ENCODE measurements at regions not wholly inside any gene's neighbourhood (a gene's known extent, or its start where the extent isn't known, plus 50 kb on each side); places are given as distances from the start of the nearest gene placed in this dataset.
A peak's percentile ranks its signal among the peaks of the same experiment; 100 is the strongest.
"Not testable (repeated sequence)": the region's sequence is repeated elsewhere in the genome, so short reads cannot be mapped to it uniquely, and the experiment has no call there.

DNA sequence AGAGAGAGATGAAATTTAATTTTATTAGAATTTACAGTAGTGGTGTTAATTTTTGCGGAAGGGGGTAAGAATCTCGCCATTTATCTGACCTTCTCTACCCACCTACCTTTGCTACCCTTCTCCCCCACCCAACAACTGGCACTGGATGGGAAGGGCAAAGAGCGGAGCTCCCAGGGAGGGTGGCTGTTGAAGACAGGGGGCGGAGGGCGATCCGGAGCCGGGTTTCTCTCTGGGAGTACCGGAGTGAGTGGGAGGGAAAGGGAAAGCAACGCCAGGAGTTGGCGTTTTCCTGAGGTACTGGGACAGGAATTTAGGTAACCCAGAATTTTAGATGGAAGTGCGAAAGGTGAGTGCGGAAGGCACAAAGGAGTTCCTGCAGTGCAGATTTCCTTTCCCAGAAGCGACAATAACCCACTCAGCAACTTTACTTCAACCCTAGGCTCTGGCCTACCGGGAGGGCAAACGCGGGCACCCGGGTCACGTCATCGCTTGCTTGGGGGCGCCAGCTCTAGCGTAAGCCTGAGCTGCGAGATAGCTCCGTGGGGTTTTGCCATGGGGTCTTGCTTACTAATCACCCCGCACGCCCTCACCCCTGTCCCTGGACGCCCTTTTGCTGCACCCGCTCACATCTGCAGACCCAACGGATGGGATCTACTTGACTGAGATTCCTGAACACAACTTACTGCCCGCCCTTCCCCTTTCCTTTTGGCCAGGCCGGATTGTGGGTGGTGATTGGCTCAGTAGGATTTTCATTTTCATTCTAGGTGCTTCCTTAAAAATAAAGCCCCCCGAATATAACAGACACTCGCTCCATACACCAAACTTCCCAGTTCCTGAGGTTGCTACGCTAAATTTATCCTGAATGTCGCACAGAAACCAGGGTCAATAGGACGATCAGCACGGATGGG, 413.0 kb upstream of the ESRRG start:
- DNase-seq: no peak

- DNase-seq: peak; percentile 51
These were observed 412.3 kb upstream of the ESRRG start for GRCh38 chr1:217135569-217135915.

DNA sequence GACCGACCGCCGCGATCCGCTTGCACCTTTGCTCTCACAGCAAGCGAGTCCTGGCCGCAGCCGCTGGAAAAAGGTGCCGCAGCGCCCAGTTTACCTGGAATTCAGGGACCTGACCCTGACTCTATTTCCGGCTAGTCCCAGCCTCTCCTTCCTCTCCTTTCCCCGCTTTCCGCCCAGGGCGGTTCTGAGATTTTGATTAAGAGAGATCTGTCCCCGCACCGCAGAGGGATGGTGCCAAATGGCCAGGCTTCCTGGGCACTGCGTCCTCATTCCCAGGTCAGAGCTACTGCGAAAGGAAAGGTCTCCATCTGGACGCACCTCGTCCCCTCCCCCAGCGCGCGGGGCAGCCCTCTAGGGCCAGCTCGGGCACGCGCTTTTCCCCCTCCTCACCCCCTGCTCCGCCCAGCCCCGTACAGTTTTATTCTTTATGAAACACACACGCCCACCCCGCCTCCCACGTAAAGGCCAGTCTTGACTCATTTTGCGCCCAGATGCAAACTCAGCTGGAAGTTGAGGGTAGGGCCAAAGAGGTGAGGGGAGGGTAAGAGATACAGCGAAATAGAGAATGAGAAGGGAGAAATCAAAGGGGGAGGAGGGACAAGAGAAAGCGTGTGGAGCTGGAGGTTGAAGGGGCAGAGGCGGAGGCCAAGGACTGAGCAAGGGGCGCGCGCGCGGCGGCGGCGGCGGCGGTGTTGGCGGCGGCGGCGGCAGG, 411.8 kb upstream of the ESRRG start:
- no peak for DNase-seq

DNA sequence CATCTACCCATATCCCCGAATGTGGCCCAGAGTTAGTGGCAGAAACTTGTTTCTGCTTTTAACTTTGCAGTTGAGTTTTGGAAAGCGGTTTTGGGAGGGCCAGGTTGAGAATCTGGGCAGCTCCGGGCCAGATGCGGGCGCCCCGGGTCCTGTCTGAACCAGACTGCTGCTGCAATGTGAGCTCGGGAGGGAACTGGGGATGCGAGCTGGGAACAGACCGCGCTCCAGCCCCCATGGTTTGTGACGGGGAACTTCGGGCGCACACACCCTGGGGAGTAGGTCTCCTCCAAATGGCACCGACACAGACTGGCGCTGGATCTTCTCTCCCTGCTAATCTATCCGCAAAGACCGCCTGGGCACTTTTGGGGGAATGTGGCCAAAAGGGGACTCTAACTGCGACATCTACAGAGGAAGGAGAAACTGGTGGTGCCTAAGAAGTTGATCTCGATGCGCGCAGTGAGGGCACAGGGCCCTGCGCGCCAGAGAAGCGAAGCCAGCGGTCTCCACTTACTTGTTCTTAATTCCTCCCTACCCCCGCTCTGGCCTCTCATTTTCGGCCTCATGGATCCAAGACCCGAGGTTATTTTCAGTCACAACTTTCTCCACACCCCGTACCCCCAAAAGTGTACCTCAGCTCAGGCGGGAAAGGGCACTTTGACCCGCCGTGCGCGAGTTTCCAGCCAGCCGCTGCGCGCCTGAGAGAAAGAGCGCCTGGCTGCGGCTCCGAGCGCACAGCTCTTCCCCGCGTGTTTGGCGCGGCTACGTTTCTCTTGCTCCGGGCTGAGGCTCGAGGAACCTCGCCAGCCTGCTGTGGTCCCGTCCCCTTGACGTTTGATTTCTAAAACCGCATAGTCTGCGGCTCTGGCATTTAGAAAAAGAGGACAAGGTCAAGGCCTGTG, 411.0 kb upstream of the ESRRG start:
- DNase-seq: no peak

DNA sequence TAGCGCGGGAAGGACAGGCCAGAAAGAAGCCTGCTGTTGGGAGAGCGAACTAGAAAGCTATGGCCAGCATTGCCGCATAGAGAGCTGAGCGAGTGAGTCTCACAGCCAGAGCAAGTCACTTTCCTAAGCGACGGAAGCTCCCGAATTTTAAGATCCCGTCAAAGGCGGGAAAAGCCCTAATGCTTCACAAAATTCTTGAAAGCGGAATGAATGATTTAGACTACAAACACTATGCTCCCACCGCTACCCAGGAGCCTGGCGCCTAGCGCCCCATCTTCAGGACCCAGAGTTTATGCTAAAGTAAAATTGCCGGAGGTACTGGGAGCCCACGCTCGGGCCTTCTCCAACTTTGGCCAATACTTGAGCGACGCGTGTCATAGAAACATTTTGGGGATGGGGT, 409.9 kb upstream of the ESRRG start:
- no peak for DNase-seq

DNA sequence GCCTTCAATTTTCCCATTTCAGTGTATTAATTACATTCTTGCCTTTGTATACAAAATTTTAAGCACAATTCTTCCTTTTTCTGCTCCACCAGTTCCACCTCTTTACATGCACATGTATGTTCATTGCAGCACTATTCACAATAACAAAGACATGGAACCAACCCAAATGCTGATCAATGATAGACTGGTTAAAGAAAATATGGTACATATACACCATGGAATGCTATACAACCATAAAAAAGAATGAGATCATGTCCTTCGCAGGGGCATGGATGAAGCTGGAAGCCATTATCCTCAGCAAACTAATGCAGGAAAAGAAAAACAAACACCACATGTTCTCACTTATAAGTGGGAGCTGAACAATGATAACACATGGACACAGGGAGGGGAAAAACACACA, 400.1 kb upstream of the ESRRG start:
- not testable (repeated sequence) for DNase-seq

GRCh38 chr1:217117973-217118465, 394.8 kb upstream of the ESRRG start:
- no peak for DNase-seq

- no peak for DNase-seq
These were observed 392.5 kb upstream of the ESRRG start for GRCh38 chr1:217115404-217116380.

DNA sequence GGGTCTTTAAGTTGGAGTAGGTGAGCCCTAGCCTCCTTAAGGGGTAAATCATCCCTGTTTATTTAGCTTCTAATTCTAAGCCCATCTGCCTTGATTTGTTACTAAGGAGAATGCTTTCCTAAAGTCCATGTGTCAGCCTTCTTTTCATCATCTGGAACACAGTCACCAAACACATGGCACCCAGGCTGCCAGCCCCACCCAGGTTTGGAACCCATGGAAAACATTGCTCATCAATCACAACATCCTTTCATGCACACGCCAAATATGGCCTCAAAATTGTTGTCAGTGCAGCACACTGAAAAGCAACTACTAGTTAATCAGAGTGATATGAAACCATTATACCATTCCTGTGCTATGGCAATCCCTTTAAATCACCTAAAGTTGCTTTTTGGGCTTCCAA, 386.7 kb upstream of the ESRRG start:
- DNase-seq: no peak

DNA sequence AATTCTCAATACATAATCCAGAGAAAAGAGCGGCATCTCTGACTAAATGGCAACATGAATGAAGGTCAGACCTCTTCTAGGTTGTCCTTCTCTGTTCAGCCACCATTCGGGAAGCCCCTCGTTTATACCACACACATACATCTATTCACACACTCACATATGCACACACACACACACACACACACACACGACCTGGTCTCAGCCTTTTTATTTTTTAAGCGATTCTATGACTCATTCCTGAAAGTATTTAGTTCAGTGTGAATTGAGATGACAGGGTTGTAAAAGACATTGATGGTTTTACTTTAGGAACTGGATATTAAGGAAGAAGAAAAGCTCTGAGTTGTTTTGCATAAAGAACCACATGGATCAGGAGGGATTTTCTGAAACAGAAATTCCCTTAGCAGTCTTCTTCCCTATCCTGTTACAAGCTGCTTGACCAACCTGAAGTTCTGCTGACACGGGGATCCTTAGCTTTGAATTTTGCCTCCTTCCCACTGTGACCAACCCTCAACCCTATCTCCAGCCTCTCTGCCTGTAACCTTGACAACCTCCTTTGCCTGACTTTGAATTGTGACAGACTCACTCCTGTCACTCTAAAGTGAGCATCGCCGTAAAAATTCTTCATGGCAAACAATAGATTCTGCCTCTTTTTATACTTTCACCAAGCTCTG, 383.1 kb upstream of the ESRRG start:
- no peak for DNase-seq

GRCh38 chr1:217105437-217105836, 382.2 kb upstream of the ESRRG start:
- DNase-seq: no peak

DNA sequence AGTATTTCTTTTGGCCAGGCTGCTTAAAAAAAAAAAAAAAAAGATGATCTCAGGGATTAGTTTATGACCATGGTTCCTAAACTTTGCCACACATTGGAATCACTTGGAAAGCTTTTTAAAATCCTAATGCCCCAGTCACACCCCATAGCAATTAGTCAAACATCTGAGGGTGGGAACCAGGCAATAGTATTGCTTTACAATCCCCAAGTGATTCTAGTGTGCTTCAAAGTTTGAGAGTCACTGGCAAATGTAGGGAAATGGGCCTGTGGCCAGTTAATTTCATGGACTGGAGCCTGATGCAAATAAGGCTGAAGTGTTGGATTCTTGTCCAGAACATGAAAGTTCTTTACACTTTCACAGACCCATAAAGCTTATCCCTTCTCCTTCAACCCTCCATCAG, 374.6 kb upstream of the ESRRG start:
- no peak for DNase-seq

DNA sequence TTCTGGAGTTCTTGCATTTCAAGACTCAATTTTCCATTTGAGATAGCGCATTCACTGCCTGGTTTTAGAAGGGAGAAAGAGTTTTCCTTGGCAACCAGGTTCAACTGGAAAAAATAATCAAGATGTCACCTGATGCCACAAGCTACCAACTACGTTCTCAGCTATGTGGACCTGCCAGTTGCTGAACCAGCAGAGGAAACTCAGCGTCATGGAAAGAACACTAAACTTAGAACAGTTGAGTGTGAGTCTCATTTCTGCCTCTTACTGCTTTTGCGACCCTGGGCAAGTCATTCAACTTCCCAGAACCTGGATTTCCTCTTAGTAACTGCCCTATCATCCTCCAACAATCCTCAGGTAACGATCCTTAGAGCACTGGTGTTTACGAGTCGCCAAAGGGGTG, 373.0 kb upstream of the ESRRG start:
- no peak for DNase-seq

GRCh38 chr1:217095050-217095622, 371.9 kb upstream of the ESRRG start:
- no peak for DNase-seq

DNA sequence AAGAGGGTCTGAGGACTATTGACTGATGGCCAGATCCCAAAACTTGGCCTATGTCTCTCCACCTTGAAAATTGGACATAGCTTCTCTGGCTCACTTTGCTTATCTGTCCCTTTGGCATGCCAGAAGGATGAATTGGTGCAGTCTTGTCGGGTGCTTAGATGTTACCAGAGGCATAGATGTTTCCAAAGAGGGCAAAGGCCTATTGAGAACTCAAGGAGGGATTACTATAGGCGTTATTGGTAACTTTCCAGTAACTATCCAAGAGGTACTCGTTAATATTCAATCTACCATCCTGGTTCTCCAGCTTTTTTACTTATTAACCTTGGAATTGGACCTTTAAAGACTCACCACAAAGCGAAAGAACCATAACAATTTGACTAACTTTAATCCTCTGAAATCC, 368.3 kb upstream of the ESRRG start:
- DNase-seq: no peak

DNA sequence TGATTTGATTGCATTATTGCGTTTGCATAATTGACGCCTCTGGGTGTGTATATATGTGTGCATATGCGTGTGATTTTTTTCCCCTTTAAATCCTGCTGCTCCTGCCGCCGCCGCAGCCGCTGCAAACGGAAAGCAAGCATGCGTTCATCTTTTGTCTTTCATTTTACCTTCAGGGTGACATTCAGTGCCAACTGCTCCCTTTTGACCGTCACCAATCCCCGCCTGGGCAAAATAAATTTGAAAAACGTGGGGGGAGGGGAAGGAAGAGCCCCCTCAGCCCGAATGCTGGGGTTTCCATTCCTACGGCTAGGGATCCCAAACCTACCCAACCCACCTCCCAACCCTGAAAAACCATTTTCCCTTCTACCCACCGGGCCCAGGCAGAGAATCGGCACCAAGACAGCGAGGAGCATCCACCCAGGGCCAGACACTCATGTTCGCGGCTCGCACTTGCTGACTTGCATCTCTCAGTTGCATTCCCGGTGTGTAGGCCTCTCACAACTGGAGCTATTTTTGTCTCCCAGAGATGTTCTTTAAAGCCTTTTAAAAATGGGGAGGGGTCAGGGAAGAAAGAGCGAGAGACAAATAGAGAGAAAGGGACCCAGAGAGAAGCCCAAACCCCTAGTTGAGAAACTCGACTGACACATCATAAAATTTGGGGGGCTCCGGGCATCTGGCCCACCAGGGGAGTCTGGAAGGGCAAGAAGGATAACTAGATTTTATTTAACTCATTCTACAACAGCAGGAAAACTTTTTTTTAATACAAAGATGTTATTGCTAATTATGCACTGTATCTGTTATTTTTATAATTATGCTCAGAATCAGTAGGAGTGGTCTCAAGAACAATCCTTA, 367.1 kb upstream of the ESRRG start:
- DNase-seq: peak; percentile 62

DNA sequence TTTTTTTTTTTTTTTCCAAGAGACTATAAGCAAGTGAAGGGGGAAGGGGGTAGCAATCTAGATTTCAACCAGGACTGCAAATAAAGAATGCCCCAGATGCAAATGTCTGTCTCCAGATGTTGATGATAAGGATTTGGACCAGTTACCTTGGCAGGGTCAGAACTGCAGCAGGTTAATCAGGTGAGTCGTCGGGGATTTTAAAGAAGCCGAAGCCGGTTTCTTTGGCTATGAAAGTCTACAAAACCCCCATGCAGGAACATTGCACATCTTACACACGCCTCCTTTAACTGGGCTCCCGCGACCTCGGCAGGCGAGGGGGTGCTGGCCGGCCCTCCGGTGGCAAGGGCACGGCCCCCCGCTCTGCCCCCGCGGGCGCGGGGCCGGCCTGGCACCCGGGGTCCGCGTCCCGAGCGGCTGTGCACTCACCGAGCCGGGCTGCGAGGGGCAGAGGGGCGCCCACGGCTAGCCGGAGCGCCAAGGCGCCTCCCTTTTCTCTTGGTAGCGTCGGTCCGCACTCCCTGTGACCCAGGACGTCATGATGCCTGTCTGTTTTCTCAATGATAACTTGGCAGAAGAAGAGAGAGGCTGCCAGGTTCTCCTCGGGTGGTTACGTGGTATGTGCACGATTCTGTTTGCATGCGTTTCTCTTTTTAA, 366.3 kb upstream of the ESRRG start:
- DNase-seq: peak; percentile 62

- DNase-seq: no peak
These were observed 365.5 kb upstream of the ESRRG start for GRCh38 chr1:217088521-217089284.

- no peak for DNase-seq
These were observed 364.8 kb upstream of the ESRRG start for GRCh38 chr1:217088011-217088410.
